ENCODE measurements at regions not wholly inside any gene's neighbourhood (a gene's known extent, or its start where the extent isn't known, plus 50 kb on each side); places are given as distances from the start of the nearest gene placed in this dataset.
A peak's percentile ranks its signal among the peaks of the same experiment; 100 is the strongest.

- intact Hi-C loops (cut with micrococcal nuclease; ENCODE audit: unreplicated experiment): no loop called here
- TF ChIP-seq CTCF (conservative IDR thresholded peaks at IDR 0.05; ENCODE audit: low read depth, low read length): no peak
- no peak for TF ChIP-seq EZH2 (IDR thresholded peaks at IDR 0.05; ENCODE audit: borderline replicate concordance, low read depth, low read length, poor library complexity, severe bottlenecking)
- no peak for DNase-seq (ENCODE audit: low spot score)
- H3K4me1 ChIP-seq (ENCODE audit: insufficient read depth, low read length, poor library complexity, severe bottlenecking): no peaks in the 10 kb centered on the region
- ChIA-PET CTCF (no interaction called here), POLR2A (ENCODE audit: low non-redundant PET) (no interaction called here)
- no peak overlapping the region for H3K27ac ChIP-seq (ENCODE audit: low read depth, low read length, poor library complexity, severe bottlenecking)
- H3K36me3 ChIP-seq (ENCODE audit: insufficient read depth, low read length, poor library complexity, severe bottlenecking): no peaks in the 10 kb centered on the region
- BruUV-seq (replicated peaks): no TSS peak
- H3K27me3 ChIP-seq (replicated peaks; ENCODE audit: insufficient read depth, low read depth, low read length, poor library complexity): no peaks in the 10 kb centered on the region
- H3K4me3 ChIP-seq (ENCODE audit: low read depth, low read length, poor library complexity, severe bottlenecking): no peak overlapping the region
- no peaks in the 10 kb centered on the region for H3K9me3 ChIP-seq (ENCODE audit: low read depth, low read length, poor library complexity, severe bottlenecking)
Measured at GRCh38 chr13:58611117-58611516, 979.6 kb downstream of the PCDH17 start.

- intact Hi-C loops (cut with micrococcal nuclease; ENCODE audit: unreplicated experiment): no loop called here
- BruUV-seq (replicated peaks): no TSS peak
- Histone ChIP-seq H3K36me3 (ENCODE audit: insufficient read depth, low read length, poor library complexity, severe bottlenecking) (no peaks in the 10 kb centered on the region), H3K27ac (ENCODE audit: low read depth, low read length, poor library complexity, severe bottlenecking) (no peak overlapping the region), H3K9me3 (ENCODE audit: low read depth, low read length, poor library complexity, severe bottlenecking) (no peaks in the 10 kb centered on the region), H3K4me1 (ENCODE audit: insufficient read depth, low read length, poor library complexity, severe bottlenecking) (peaks cover 34% of the 10 kb centered on the region), H3K27me3 (replicated peaks; ENCODE audit: insufficient read depth, low read depth, low read length, poor library complexity) (no peaks in the 10 kb centered on the region), H3K4me3 (ENCODE audit: low read depth, low read length, poor library complexity, severe bottlenecking) (no peak overlapping the region)
- CTCF ChIA-PET: no interaction called here
- DNase-seq (ENCODE audit: low spot score): peak; percentile 22
- no peak for TF ChIP-seq CTCF (conservative IDR thresholded peaks at IDR 0.05; ENCODE audit: low read depth, low read length)
- TF ChIP-seq EZH2 (IDR thresholded peaks at IDR 0.05; ENCODE audit: borderline replicate concordance, low read depth, low read length, poor library complexity, severe bottlenecking): no peak
- POLR2A ChIA-PET (ENCODE audit: low non-redundant PET): no interaction called here
Measured at GRCh38 chr13:58617880-58618665, 986.5 kb downstream of the PCDH17 start.

- no peaks in the 10 kb centered on the region for H3K36me3 ChIP-seq (ENCODE audit: insufficient read depth, low read length, poor library complexity, severe bottlenecking)
- no peak overlapping the region for H3K4me3 ChIP-seq (ENCODE audit: low read depth, low read length, poor library complexity, severe bottlenecking)
- ChIA-PET CTCF (no interaction called here), POLR2A (ENCODE audit: low non-redundant PET) (no interaction called here)
- H3K27me3 ChIP-seq (replicated peaks; ENCODE audit: insufficient read depth, low read depth, low read length, poor library complexity): no peaks in the 10 kb centered on the region
- peak; percentile 29 for DNase-seq (ENCODE audit: low spot score)
- no peaks in the 10 kb centered on the region for H3K9me3 ChIP-seq (ENCODE audit: low read depth, low read length, poor library complexity, severe bottlenecking)
- H3K4me1 ChIP-seq (ENCODE audit: insufficient read depth, low read length, poor library complexity, severe bottlenecking): peaks cover 34% of the 10 kb centered on the region
- no peak for TF ChIP-seq CTCF (conservative IDR thresholded peaks at IDR 0.05; ENCODE audit: low read depth, low read length)
- TF ChIP-seq EZH2 (IDR thresholded peaks at IDR 0.05; ENCODE audit: borderline replicate concordance, low read depth, low read length, poor library complexity, severe bottlenecking): no peak
- no TSS peak for BruUV-seq (replicated peaks)
- intact Hi-C loops (cut with micrococcal nuclease; ENCODE audit: unreplicated experiment): no loop called here
- peak overlapping the region; percentile 4 for H3K27ac ChIP-seq (ENCODE audit: low read depth, low read length, poor library complexity, severe bottlenecking)
Measured at GRCh38 chr13:58619396-58620113, 988.0 kb downstream of the PCDH17 start.

Measured in A673 (cell line).